ENCODE measurements at regions not wholly inside any gene's neighbourhood (a gene's known extent, or its start where the extent isn't known, plus 50 kb on each side); places are given as distances from the start of the nearest gene placed in this dataset.

DNA sequence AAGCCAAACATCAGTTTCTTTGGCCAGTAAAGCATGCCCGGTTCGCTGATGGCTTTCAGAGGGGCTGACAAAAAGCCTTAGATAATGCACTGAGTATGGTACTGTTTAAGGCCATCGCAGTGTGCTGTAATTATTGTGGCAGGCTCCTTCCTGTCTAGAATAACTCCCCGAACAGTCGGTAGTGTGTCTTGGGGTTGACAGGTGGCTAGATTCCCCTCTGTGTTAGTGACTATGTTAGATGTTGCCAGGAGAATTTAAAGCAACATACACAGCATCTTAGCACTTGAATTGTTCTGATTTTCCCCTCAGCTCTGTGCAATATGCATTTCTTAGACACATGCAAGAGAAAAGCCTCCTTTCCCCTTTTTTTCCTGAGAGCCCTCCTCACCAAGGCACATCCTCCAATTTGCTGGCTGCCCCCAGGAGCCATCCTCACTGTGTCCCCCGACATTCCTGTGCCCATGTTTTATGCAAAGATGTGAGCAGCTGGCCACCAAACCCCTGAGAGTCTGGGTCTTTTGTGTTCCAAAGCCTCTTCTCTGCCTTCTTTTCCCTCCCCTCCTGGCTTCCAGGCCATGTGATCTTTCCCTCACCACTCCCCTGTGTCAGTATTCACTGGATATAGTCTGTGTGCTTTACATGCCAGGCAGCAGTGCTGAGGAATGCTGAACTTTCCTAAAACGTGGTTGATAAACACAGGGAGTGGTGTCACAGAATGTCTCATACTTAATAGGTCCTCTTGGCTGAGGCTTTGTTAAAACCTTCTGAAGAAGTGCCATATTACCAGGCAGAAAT, 331.5 kb downstream of the HRH4 start:
- no peak for DNase-seq

DNA sequence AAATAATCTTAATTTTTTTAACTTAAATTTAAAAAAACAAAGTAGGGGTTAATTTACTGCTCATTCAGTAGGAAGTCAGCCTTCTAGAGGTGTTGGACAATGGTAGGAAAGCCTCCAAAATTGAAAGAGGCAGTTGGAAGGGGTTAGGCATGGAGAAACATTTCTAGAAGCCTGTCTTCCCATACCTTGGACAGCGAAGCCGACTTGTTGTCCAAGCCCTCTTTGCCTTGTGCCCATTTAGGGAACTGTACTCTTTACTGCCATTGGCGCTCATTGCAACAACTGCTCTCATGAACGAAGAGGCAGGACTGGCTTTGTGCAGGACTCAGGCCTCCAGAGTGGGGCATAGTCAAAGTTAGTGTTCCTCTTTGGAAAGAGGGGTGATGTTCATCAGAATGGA, 333.3 kb downstream of the HRH4 start:
- no peak for DNase-seq

DNA sequence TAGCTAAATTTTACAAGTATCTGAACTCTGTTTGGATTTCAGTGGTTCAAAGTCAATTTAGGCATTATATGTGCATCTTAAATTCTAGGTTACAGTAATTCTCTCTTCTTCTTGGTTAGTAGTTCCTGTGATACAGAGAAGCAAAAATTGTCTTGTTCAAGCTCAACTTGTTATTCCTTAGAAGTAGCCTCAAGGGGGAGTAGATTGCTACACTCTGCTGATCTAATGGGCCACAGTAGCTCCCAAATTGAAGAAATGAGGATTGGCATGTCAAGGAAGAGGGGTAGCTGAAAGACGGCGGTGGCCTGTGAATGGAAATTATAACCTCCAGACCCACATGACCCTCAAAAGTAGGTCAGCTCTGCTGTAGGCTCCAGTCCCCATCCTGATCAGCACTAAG, 334.7 kb downstream of the HRH4 start:
- DNase-seq, result no peak

DNA sequence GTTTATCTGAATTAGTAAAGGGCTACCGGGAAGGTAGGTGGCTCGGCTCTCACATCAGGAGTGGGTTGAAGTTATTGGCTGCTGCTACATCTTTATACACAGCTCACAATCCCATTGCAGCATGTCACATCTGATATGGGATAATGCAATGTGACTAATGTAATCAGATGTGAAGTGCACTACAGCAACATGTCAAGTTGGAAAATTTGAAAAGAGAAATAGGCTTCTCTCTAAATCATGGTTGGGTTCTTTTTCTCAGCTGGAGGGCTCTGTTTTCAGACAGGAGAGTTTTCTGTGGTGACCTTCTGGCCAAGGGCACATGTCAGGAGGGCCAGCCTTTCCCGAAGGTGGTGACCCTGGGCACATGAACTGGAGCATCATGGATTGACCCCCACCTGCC, 337.5 kb downstream of the HRH4 start:
- no peak for DNase-seq

DNA sequence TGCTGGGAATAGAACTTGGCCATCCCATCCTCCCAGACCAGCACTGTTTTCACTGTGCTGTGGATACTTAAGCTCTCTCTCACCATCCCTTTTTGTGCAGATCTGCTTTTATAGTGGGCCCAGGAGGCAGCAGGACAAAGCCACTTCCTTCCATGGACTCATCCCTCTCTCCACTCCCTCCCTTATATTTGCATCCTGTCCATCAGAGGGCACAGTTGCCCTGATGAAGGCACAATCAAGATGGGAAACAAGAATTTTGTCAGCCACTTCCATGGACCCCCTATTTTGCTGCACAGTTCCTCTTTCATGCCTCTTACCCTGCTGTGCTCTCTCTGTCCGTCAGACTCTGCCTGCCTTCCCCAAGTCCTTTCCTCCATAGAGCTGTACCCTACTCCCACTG, 338.7 kb downstream of the HRH4 start:
- no peak for DNase-seq

DNA sequence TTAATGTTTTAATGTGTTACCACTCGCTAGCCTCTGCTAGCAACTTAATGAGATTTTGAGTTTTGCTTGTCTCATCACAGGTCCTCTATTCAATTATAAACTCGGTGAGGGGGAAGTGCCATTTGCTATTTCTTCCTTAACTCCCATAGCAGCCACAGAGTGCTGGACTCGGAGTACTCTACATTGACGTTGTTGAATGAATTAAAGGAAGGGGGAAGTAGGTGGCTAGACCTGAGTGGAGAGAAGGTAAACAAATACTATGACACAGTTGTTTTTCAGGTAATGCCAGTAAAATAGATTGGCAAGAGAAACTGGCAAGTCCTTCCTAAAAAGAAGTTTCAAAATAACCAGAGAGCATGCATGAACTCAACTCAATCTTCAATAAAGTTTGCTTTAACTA, 339.3 kb downstream of the HRH4 start:
- DNase-seq, result no peak

DNA sequence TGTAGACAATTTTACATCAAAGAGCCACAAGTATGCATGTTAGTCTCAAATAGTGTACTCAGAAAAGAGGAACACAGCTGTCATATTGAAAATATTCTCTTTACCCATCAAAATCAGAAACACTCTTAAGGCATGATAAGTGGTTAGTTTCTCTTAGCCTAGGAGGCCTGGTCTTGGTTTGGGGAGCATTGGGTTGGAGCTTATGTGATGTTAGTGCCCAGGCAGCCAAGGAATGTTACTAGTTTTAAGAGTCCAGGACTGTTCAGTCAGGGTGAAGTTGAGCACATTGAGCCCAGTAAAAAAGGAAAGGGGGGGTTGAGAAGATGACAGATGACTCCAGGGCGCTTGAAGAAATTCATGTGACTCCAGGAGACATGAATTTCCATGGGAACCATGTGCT, 340.6 kb downstream of the HRH4 start:
- DNase-seq, result no peak

DNA sequence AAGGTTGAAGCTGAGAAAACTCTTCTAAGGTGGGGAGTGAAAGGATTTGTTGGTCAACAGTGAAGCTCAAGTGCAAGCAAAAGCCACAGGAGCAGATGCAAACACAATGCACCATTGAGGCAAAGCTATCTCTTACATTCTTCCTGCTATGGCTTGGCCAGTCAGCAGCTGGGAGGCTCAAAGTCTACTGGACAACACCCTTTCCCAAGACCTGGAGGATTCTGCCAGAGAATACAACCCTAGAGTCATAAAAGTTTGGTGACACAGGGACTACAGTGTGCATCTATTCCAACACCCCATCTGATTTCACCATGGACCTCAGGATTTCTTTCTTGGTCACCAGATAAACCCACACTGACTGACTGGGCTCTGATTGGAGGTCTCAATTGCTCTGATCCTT, 342.0 kb downstream of the HRH4 start:
- DNase-seq, result no peak

DNA sequence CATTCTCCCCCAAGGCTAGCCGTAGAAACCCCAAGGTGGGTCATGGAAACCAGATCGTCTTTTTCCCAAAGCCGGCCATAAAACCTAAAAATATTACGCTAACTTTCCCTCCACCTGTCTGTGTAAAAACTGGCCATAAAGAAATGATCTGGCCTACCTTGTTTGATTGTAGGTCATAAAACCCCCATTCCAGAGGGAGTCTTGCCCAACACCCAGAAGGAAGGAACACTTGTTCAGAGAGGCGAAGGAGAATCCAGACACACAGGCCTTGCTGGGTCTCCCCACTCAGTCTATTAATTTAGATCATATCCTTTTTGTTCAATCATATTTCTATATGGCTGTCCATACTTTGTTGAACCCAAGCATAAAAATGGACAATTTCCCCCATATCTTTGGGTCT, 344.7 kb downstream of the HRH4 start:
- no peak for DNase-seq

DNA sequence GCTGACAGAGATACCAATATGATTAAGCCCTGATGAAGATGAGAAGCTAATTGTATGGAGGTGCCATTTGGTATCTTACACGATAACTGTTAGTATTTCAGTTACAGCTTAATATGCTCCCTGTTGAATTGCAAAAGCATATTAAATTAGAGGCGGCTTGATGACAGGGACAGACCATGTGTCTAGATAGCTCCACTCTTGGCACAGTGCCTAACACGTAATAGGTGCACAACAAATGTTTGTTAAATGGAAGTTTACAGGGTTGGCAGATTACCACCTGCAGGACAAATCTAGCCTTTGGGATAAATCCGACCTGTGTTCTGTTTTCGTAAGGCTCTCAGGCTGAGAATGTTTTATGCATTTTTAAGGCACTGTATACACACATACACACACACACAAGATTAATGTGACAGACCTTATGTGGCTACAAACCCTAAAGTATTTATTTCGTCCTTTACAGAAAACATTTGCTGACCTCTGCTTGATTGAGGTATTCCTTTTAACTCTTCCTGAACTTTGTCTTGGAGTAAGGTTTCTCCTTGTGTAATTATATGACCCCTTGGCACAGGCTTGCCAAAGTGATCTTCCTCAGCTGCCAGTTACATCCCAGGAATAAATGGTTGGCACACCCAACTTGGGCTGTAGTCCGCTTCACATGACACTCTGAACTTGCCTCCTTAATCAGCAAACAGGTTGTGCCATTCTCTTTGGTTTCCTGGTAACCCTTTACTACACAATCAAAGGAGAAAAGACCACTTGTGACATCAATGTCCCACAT, 348.9 kb downstream of the HRH4 start:
- no peak for DNase-seq

DNA sequence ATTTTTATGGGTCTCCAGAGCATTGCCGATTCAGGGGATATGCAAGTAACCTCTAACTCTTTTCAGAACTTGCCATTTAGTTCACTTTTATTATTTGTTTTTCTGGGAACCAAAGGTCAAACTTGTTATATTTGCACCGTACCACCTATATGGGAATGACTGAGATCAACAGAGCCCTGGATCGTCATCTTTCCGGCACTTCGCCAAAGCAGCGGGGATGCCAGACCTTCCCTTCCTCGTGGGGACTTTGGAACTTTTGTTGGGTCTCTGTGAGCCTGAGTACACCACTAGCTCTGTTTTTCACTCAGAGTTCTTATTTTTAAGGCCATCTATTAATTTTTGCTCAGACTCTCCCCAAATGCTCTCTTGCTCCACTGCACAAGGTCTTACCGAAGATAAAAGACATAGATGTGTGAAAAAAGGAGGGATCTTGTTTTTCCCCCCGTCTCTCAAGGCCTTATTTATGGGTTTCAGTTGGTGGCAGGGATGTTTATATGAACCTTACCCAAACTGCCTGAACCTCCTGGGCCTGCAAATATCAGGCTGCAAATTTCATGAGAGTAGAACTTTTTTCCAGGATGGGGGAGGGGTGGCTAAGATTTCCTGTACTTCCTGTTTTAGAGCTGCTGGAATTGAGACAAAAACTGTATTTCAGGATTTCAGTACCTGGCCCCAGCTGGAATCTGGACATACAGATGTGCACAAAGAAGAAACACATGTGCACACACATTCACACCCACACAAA, 350.3 kb downstream of the HRH4 start:
- DNase-seq, result no peak

DNA sequence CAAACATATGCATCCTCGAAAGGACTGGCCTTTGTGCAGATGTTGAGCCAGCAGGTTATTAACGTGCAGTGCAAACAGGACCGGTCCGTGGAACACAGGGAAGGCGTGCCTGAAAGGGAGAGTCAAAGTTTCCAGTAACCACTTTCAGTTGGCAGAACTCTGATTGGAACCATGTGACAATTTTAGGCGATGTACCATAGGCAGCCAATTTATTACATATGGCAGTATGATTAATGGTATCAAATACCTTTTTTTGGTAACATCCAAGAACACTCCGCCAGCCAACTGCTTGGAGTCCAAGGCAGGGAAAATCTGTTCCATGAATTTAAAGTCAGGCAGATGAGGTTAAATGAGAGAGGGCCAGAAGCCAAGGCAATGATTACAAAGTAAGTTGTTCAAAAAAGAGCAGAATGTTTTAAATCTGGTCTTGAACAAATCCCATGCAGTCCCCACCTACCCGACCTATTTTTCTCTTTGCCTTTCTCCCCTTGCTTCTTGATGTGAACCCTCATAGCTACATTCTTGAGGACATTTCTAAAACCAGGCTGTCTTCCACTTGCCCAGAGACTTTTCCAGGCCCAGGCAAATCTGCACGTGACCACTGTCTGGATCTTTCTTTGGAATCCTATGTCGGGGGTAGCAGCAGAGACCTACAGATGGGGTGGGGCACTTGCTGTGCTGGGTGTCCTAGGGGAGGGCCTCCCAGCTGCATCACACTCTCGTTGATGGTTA, 351.7 kb downstream of the HRH4 start:
- DNase-seq, result peak; percentile 30

DNA sequence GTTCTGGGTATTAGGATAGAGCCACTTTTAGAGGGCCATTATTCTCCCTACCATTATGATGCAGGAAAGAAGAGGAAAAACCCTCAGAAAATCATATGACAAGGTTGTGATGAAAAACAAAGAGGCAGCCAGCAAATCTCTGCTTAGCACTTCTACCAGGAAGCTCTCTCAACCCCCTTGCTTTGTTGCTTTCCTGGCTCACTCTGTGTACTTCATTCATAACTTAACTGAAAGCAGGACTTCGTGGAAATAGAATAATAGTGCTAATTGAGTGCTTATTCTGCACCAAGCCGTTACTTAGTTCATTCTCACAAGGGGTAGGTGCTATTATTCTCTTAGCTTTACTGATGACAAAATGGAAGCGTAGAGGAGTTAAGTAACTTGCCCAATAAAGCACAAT, 354.1 kb downstream of the HRH4 start:
- no peak for DNase-seq

DNA sequence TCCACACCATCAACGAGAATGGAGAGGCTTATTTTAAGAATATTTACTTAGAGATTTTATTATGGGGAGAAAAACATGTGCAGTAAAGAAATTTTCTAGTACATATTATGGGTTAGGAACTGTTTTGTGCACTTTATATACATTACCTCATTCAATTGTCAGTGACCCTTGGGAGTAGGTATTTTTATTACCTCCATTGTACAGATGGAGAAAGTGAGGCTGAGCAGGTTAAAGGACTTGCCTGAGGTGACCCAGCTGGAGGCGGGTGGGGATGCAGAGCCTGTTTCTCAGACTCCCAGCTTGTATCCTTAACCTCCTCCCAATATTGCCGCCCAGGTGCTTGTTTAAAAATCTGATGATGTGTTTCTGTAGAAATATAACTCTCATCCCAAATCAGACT, 356.7 kb downstream of the HRH4 start:
- no peak for DNase-seq

DNA sequence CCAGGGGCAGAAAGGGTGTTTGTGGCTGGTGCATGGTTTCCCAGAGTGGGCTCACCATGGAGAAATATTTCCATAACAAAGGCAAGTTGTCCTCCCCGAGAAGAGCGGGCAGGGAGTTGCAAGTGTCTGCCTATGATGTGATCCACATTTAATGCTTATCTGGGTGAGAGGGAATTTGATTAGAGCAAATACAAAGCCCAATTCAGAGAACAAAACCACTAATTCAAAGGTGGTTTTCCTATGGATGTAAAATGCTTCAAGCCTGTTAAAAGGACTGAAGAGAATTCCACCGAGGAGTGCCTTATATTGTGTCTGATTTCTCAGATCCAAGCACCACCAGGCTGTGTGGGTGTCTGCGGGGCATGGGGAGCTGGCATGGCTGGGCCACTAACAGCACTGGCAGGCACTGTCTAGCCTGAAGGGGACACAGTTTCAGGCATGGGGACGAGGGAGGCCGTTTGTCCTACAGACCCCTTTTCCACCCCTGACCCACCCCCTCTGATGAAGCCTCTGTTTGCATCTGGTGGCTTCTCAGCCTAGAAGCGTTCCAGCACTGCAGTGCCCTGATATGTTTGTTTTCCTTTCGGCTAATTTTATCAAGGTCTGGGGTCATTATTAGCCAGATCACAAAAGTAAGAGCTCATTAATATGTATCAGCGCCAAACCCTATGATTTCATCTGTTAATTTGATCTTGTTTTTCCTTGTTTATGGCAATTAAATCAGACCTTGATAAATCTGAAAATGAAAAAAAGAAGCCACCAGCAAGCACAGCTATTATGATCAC, 357.3 kb downstream of the HRH4 start:
- DNase-seq, result no peak

DNA sequence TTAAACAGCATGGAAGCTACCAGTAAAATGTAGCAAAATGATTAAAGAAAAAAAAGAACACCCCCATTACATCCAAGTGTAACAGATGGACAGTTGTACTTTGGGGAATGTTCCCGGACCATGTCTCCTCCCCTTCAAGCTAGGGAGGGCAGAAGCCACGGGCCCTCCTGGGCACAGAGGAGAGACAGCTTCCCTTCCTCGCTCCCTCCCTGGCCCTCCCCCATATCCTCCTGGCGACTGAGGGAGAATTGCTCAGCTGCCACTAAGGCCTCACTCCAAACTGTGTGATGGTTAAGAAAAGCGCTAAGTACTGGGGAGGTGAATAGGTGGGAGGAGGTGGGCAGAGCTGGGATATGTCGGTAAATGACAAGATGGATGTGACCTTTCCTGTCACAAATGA, 358.0 kb downstream of the HRH4 start:
- DNase-seq, result no peak

DNA sequence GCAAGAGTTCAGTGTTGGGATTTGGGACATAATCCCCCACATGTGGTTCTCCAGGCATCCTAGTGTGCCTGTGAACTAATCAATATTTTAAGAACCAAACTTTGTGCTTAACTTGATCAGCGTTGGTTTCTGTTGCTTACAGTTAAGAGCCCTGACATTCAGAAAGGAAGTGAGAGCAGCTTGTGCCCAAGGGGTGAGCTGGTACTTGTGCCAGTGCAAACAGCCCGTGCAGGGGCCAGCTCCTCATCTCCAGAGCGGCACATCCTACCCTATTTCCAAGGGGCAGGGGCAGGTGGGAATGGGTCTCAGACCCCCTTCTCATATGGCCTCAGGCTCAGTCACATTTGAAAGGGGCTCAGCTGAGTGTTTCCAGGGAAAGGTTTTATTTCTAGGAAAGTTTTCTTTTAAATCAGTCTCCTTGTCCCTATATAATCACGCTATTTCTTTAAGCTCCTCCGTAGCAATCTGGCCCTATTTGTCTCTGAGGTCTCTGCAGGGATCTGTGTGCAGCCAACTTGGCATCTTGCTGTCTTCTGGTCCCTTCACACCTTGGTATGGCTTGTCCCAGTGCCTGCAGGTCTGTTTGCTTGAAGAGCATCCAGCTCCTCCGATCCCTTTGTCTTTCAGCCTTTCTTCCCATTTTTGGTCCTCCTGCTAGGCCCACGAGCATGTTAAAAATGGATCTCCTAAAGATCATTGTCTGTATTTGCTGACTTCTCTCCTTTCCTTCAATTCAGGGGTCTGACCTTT, 358.9 kb downstream of the HRH4 start:
- no peak for DNase-seq

DNA sequence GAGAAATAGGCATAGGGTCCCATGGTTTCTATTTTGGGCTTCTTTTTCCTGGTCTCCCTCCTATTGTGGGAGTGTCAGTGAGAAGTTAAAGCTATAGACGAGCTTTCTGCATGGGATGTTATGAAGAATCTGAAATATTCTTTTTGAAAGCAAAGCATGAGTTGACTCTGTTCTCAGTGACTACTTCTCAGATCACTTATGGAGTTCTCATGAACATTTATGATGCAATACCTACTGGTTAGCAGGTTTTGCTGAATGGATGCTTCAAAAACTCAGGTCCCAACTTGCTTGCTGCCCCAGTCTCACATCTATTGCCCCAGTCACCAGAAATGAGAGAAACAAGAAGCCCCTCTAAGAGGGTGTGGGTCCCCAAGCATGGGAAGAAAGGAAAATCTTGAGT, 365.0 kb downstream of the HRH4 start:
- DNase-seq, result no peak

DNA sequence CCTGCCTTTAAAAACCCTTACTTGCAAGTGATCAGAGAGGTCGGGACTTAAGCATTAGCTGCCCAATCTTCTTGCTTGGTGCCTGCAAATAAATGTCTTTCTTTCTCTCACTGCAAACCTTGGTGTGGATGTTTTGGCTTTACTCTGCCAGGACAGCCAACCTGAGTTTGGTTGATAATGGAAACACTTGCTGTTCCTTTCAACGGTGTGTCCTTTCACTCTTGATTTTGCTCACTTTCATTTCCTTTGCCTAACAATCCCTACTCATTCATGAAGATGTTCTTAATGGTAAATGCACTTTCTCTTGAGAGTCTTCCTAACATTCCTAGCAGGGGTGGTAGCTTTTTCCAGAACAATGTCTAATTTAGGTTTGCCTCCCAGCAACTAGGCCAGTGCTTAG, 366.2 kb downstream of the HRH4 start:
- DNase-seq, result no peak

DNA sequence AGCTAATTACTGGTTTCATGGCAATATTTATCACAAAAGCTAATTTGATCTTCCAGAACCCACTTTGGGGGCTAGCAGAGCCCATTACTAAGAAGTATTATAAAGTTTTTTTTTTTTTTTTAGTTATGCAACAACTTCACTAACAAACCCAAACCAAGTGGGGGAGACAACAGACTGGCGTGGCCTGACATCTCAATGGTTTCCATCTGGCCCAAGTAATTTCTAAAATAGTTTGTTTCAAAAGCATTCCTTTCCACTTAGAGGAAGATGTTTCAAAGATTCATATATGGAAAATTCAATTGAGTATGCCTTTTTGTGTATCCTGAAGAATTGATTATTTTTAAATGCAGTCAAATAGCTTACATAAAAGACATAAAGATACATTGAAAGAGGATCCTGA, 367.1 kb downstream of the HRH4 start:
- peak; percentile 42 for DNase-seq

DNA sequence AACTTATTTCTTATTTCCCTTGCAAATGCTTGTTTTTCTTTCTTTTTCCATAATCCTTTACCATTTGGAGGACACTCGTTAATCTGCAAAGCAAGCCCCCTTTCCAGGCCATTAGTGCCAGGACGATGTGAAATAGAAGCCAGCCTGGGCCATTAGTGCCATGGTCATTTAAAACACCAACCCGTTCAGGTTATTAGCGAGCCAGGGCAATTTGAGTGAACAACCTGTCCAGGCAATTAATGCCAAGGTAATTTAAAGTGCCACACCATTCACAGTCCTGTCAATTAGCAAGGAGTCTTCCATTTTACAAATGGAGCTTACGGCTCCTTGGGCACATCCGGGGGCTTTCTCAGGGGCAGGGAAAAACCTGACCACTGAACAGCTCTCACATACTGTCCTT, 370.6 kb downstream of the HRH4 start:
- DNase-seq, result no peak
